HepG2 (cell line): ENCODE measurements at regions not wholly inside any gene's neighbourhood (a gene's known extent, or its start where the extent isn't known, plus 50 kb on each side); places are given as distances from the start of the nearest gene placed in this dataset.
A peak's percentile ranks its signal among the peaks of the same experiment; 100 is the strongest.

Source experiments
- ATAC-seq: fragments of 200-7000 bp; cut with Tn5 transposase; 3 replicates; pipeline ENCODE4 v1.9.1; 2020; ENCODE audit warnings: mild to moderate bottlenecking, moderate library complexity
- BruUV-seq: library from RNA; stranded (reverse); fragments of 400-500 nt; replicated peaks from 2 replicates; lab custom pipeline; 2021; lab: Mats Ljungman, UMichigan
- CTCF ChIA-PET: fragments of 300-600 bp; formaldehyde crosslinking; extraction: SDS; loops from one replicate; lab custom pipeline; 2021; ENCODE audit warnings: low total read pairs, inconsistent platforms, low intra/inter-chr PET ratio; lab: Yijun Ruan, JAX
- POLR2A ChIA-PET: fragments of 350-600 bp; sonication (Branson Sonifier 250); formaldehyde crosslinking; loops from one replicate; lab custom pipeline; 2020; ENCODE audit warnings: antibody characterized with exemption, inconsistent platforms; lab: Yijun Ruan, JAX
- DNase-seq: peaks from one replicate; pipeline ENCODE4 v3.0.0-alpha.2; 2015; ENCODE audit warnings: low spot score
- FAIRE-seq: peaks from 3 replicates; lab custom pipeline; 2011; peaks lifted over from hg19 to GRCh38; lab: Jason Lieb, UNC
- H2AFZ ChIP-seq: one replicate; pipeline ENCODE4 v1.6.1; 2011; ENCODE audit warnings: low read length, inconsistent platforms
- H3K27ac ChIP-seq: fragments of 300-600 bp; 3 replicates; pipeline ENCODE4 v1.8.0; 2011; ENCODE audit warnings: mixed run types, mild to moderate bottlenecking, mixed read lengths, low read length, inconsistent platforms; ENCODE audit not compliant: insufficient read depth; ENCODE audit errors: extremely low read length
- H3K27me3 ChIP-seq, 2 experiments: fragments of 200-600 bp in 1 of 2; 2 replicates in 1 of 2; 3 replicates in 1 of 2; pipeline versions ENCODE4 v1.6.0 to v1.8.0; 2011; ENCODE audit warnings: low read length in 2 of 2, mild to moderate bottlenecking in 2 of 2, moderate library complexity in 2 of 2, inconsistent platforms in 1 of 2; ENCODE audit not compliant: insufficient read depth in 2 of 2, control insufficient read depth in 1 of 2
- H3K36me3 ChIP-seq, 2 experiments: fragments of 200-600 bp in 1 of 2; replicated peaks in 1 of 2; 2 replicates in 1 of 2; 3 replicates in 1 of 2; pipeline versions ENCODE4 v1.5.1 to v1.8.0; 2011; ENCODE audit warnings: low read length in 2 of 2, inconsistent platforms in 1 of 2; ENCODE audit not compliant: insufficient read depth in 2 of 2, control insufficient read depth in 1 of 2
- H3K4me1 ChIP-seq: 2 replicates; pipeline ENCODE4 v1.5.1; 2012; ENCODE audit warnings: low read length, inconsistent platforms; ENCODE audit not compliant: insufficient read depth
- H3K4me2 ChIP-seq: 2 replicates; pipeline ENCODE4 v1.6.0; 2011; ENCODE audit warnings: low read depth, low read length, inconsistent platforms
- H3K4me3 ChIP-seq, 3 experiments: fragments of 200-600 bp in 1 of 3; sonication (generic), shearing (Covaris generic) in 1 of 3; replicated peaks in 1 of 3; 2 replicates each; pipeline ENCODE4 v1.5.1; 2011 to 2016; ENCODE audit warnings: low read length in 3 of 3, inconsistent platforms in 2 of 3, low read depth in 2 of 3, mild to moderate bottlenecking in 2 of 3, control low read depth in 1 of 3, mixed read lengths in 1 of 3; ENCODE audit not compliant: insufficient read depth in 1 of 3
- H3K79me2 ChIP-seq: one replicate; pipeline ENCODE4 v1.6.1; 2011; ENCODE audit warnings: low read length, inconsistent platforms; ENCODE audit not compliant: insufficient read depth
- H3K9ac ChIP-seq: 2 replicates; pipeline ENCODE4 v1.6.0; 2011; ENCODE audit warnings: mild to moderate bottlenecking, low read depth, low read length, inconsistent platforms; ENCODE audit not compliant: insufficient read depth
- H3K9me3 ChIP-seq: 2 replicates; pipeline ENCODE4 v1.5.1; 2012; ENCODE audit warnings: mild to moderate bottlenecking, low read length
- H4K20me1 ChIP-seq: 2 replicates; pipeline ENCODE4 v1.6.0; 2011; ENCODE audit warnings: inconsistent platforms, mild to moderate bottlenecking, low read length, moderate library complexity; ENCODE audit not compliant: insufficient read depth
- CEBPB ChIP-seq: IDR thresholded peaks from 2 replicates; pipeline ENCODE4 v1.6.1; 2011; ENCODE audit warnings: low read depth, low read length, improper control_type of control experiment, borderline replicate concordance
- CEBPG ChIP-seq: IDR thresholded peaks from 2 replicates; pipeline ENCODE4 v1.6.1; 2016
- DPF2 ChIP-seq: sonication (generic); formaldehyde crosslinking; IDR thresholded peaks from 2 replicates; pipeline ENCODE4 v1.4.0; 2020; ENCODE audit warnings: mild to moderate bottlenecking, low read depth, missing genetic modification reagents, borderline replicate concordance
- TEAD3 ChIP-seq: optimal IDR thresholded peaks from 2 replicates; pipeline ENCODE3; 2016; ENCODE audit warnings: borderline replicate concordance
- ZNF768 ChIP-seq: sonication (generic); formaldehyde crosslinking; IDR thresholded peaks from 2 replicates; pipeline ENCODE4 v1.4.0; 2020; ENCODE audit warnings: missing genetic modification reagents
- WGBS: methylation state at CpG from one replicate; pipeline ENCODE4 v1.1.6; 2017; ENCODE audit warnings: low lambda C conversion rate; 5-methylcytosine and 5-hydroxymethylcytosine counted together
- in situ Hi-C: cut with HindIII; loops from 2 replicates; pipeline ENCODE4 v1.10.0; 2017; ENCODE audit warnings: low pct_unique_long_range_greater_than_20kb; ENCODE audit not compliant: extremely low pct_ligation_motif_present
- intact Hi-C: fragments of 100-400 bp; cut with micrococcal nuclease; formaldehyde crosslinking; loops from one replicate; pipeline ENCODE4 v1.10.0; 2022; ENCODE audit not compliant: unreplicated experiment
- TF ChIP-seq, protein P1 (sequence below): sonication (generic); formaldehyde crosslinking; IDR thresholded peaks from 2 replicates; pipeline ENCODE4 v1.5.1; 2020; ENCODE audit warnings: mild to moderate bottlenecking, missing genetic modification reagents, moderate library complexity

DNA sequence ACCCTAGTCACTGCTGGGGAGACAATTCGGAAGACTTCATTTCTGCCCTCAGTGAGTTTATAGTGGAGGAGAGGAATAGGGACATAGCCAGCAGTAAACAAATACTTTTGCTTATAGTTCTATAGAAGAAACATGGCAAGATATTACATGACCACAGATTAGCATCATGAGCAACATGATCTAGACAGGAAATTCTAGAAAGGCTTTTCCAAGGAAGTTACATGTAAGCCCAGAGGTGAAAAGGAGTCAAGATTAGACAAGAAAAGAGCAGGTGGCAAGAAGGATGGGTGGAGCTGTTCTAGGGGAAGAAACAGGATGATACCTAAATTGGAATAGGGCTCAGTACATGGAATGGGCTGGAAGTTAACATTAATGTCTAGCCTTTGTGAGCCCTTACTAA, 82.8 kb upstream of the MYO10 start (continued):
- TF ChIP-seq, protein P1, sequence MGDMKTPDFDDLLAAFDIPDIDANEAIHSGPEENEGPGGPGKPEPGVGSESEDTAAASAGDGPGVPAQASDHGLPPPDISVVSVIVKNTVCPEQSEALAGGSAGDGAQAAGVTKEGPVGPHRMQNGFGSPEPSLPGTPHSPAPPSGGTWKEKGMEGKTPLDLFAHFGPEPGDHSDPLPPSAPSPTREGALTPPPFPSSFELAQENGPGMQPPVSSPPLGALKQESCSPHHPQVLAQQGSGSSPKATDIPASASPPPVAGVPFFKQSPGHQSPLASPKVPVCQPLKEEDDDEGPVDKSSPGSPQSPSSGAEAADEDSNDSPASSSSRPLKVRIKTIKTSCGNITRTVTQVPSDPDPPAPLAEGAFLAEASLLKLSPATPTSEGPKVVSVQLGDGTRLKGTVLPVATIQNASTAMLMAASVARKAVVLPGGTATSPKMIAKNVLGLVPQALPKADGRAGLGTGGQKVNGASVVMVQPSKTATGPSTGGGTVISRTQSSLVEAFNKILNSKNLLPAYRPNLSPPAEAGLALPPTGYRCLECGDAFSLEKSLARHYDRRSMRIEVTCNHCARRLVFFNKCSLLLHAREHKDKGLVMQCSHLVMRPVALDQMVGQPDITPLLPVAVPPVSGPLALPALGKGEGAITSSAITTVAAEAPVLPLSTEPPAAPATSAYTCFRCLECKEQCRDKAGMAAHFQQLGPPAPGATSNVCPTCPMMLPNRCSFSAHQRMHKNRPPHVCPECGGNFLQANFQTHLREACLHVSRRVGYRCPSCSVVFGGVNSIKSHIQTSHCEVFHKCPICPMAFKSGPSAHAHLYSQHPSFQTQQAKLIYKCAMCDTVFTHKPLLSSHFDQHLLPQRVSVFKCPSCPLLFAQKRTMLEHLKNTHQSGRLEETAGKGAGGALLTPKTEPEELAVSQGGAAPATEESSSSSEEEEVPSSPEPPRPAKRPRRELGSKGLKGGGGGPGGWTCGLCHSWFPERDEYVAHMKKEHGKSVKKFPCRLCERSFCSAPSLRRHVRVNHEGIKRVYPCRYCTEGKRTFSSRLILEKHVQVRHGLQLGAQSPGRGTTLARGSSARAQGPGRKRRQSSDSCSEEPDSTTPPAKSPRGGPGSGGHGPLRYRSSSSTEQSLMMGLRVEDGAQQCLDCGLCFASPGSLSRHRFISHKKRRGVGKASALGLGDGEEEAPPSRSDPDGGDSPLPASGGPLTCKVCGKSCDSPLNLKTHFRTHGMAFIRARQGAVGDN: no peak

- CTCF ChIA-PET: no interaction called here
- DNase-seq: no peak
These were observed 83.2 kb upstream of the MYO10 start for GRCh38 chr5:17019324-17019723.

More at GRCh38 chr5:17019324-17019723, 83.2 kb upstream of the MYO10 start:
- TF ChIP-seq ZNF768 (CRISPR knock-in tag): no peak
- TF ChIP-seq CEBPB: peak; percentile 70; the same call in 1 of the 2 replicates
- peak; percentile 37 for TF ChIP-seq TEAD3 (CRISPR knock-in tag)
- no peak for TF ChIP-seq DPF2 (CRISPR knock-in tag)
- TF ChIP-seq CEBPG (CRISPR knock-in tag): peak; percentile 48
- no peak overlapping the region for H3K4me3 ChIP-seq
- WGBS: 4% methylated on average over 6 of the region's 6 CpGs
- H3K27me3 ChIP-seq: no peaks in the 10 kb centered on the region
- no peaks in the 10 kb centered on the region for H3K4me1 ChIP-seq
- no peak overlapping the region for H2AFZ ChIP-seq
- no peaks in the 10 kb centered on the region for H3K36me3 ChIP-seq
- BruUV-seq: no TSS peak
- in situ Hi-C loops (no loop called here), intact Hi-C loops (no loop called here)
- H3K79me2 ChIP-seq: no peaks in the 10 kb centered on the region
- no peaks in the 10 kb centered on the region for H3K9me3 ChIP-seq
- FAIRE-seq (no peak), ATAC-seq (0 out of 3 replicates have a peak, but pooled peaks have one; percentile 44)
- no peak overlapping the region for H3K9ac ChIP-seq
- POLR2A ChIA-PET: no interaction called here
- no peaks in the 10 kb centered on the region for H4K20me1 ChIP-seq
- no peak overlapping the region for H3K27ac ChIP-seq
- H3K4me2 ChIP-seq: no peak overlapping the region
